ENCODE measurements at regions not wholly inside any gene's neighbourhood (a gene's known extent, or its start where the extent isn't known, plus 50 kb on each side); places are given as distances from the start of the nearest gene placed in this dataset.

- TF ChIP-seq CTCF (conservative IDR thresholded peaks at IDR 0.05; ENCODE audit: control insufficient read depth, insufficient read depth, low read depth, low read length) = no peak
- DNase-seq (ENCODE audit: low read depth) = no peak
- no peak overlapping the region for H3K4me3 ChIP-seq (ENCODE audit: control insufficient read depth, low read depth, low read length)
Observed at GRCh38 chr14:46233786-46234185, 417.8 kb downstream of the RPL10L start.

GRCh38 chr14:46230540-46230939 lies 421.0 kb downstream of the RPL10L start:
- TF ChIP-seq CTCF (conservative IDR thresholded peaks at IDR 0.05; ENCODE audit: control insufficient read depth, insufficient read depth, low read depth, low read length) = no peak
- no peak for DNase-seq (ENCODE audit: low read depth)
- no peak overlapping the region for H3K4me3 ChIP-seq (ENCODE audit: control insufficient read depth, low read depth, low read length)

- TF ChIP-seq CTCF (conservative IDR thresholded peaks at IDR 0.05; ENCODE audit: control insufficient read depth, insufficient read depth, low read depth, low read length) = no peak
- no peak for DNase-seq (ENCODE audit: low read depth)
- H3K4me3 ChIP-seq (ENCODE audit: control insufficient read depth, low read depth, low read length) = no peak overlapping the region
Observed at GRCh38 chr14:46215801-46216200, 435.8 kb downstream of the RPL10L start.

GRCh38 chr14:46198676-46199075 lies 452.9 kb downstream of the RPL10L start:
- peak; percentile 31 for DNase-seq (ENCODE audit: low read depth)
- no peak for TF ChIP-seq CTCF (conservative IDR thresholded peaks at IDR 0.05; ENCODE audit: control insufficient read depth, insufficient read depth, low read depth, low read length)
- H3K4me3 ChIP-seq (ENCODE audit: control insufficient read depth, low read depth, low read length) = no peak overlapping the region

- TF ChIP-seq CTCF (conservative IDR thresholded peaks at IDR 0.05; ENCODE audit: control insufficient read depth, insufficient read depth, low read depth, low read length) = no peak
- peak; percentile 70 for DNase-seq (ENCODE audit: low read depth)
- no peak overlapping the region for H3K4me3 ChIP-seq (ENCODE audit: control insufficient read depth, low read depth, low read length)
Observed at GRCh38 chr14:46197856-46198255, 453.7 kb downstream of the RPL10L start.
